ENCODE measurements at regions not wholly inside any gene's neighbourhood (a gene's known extent, or its start where the extent isn't known, plus 50 kb on each side); places are given as distances from the start of the nearest gene placed in this dataset.

DNA sequence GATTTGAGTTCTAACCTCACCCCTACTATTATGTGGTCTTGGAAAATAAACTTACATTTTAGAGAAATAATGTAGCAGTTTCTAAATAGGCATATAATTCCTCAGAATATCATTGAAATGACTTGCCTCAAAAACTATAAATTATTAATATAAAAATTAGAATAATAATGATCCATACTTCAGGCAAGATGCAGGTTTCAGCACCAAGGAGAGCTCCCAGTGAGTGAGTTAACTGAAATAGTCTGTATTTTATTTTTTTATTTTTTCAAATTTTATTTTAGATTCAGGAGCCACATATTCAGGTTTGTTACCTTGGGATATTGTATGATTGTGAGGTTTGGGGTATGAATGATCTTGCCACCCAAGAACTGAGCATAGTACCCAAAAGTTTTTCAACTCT lies 472.2 kb upstream of the DCC start:
- no peak for TF ChIP-seq EZH2phosphoT487 (IDR thresholded peaks at IDR 0.05; ENCODE audit: borderline replicate concordance, low read depth)
- TF ChIP-seq CHD2 (IDR thresholded peaks at IDR 0.05; ENCODE audit: low read length, partially characterized antibody), result no peak
- TF ChIP-seq SMC3 (IDR thresholded peaks at IDR 0.05; ENCODE audit: low read depth, low read length), result no peak
- TF ChIP-seq, protein P1, sequence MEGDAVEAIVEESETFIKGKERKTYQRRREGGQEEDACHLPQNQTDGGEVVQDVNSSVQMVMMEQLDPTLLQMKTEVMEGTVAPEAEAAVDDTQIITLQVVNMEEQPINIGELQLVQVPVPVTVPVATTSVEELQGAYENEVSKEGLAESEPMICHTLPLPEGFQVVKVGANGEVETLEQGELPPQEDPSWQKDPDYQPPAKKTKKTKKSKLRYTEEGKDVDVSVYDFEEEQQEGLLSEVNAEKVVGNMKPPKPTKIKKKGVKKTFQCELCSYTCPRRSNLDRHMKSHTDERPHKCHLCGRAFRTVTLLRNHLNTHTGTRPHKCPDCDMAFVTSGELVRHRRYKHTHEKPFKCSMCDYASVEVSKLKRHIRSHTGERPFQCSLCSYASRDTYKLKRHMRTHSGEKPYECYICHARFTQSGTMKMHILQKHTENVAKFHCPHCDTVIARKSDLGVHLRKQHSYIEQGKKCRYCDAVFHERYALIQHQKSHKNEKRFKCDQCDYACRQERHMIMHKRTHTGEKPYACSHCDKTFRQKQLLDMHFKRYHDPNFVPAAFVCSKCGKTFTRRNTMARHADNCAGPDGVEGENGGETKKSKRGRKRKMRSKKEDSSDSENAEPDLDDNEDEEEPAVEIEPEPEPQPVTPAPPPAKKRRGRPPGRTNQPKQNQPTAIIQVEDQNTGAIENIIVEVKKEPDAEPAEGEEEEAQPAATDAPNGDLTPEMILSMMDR (IDR thresholded peaks at IDR 0.05), result no peak
- TF ChIP-seq TCF12 (IDR thresholded peaks at IDR 0.05), result no peak
- TF ChIP-seq YY1 (IDR thresholded peaks at IDR 0.05; ENCODE audit: low read depth), result no peak
- TF ChIP-seq SIN3A (IDR thresholded peaks at IDR 0.05; ENCODE audit: borderline replicate concordance, low read depth, low read length), result no peak
- TF ChIP-seq, protein P2, sequence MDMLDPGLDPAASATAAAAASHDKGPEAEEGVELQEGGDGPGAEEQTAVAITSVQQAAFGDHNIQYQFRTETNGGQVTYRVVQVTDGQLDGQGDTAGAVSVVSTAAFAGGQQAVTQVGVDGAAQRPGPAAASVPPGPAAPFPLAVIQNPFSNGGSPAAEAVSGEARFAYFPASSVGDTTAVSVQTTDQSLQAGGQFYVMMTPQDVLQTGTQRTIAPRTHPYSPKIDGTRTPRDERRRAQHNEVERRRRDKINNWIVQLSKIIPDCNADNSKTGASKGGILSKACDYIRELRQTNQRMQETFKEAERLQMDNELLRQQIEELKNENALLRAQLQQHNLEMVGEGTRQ (IDR thresholded peaks at IDR 0.05; ENCODE audit: borderline replicate concordance, low read depth, low read length), result no peak
- TF ChIP-seq TAF1 (IDR thresholded peaks at IDR 0.05; ENCODE audit: borderline replicate concordance, low read depth, low read length), result no peak

Measured in SK-N-SH (cell line).